Smooth muscle cell (in vitro differentiated cells): ENCODE measurements at regions not wholly inside any gene's neighbourhood (a gene's known extent, or its start where the extent isn't known, plus 50 kb on each side); places are given as distances from the start of the nearest gene placed in this dataset.

Source experiments
- DNase-seq: peaks from one replicate; lab custom pipeline; 2025; ENCODE audit not compliant: unreplicated experiment; lab: John Stamatoyannopoulos, UW
- H2AFZ ChIP-seq: fragments of 200-600 bp; sonication (generic); 2 replicates; pipeline ENCODE4 v1.6.0; 2016; ENCODE audit warnings: antibody characterized with exemption, low read depth, mild to moderate bottlenecking
- H3F3A ChIP-seq: fragments of 200-600 bp; sonication (generic); 2 replicates; pipeline ENCODE4 v1.6.0; 2017; ENCODE audit warnings: antibody characterized with exemption, low read depth
- H3K27ac ChIP-seq: fragments of 200-600 bp; sonication (generic); 2 replicates; pipeline ENCODE4 v1.5.1; 2016; ENCODE audit warnings: low read depth, mild to moderate bottlenecking
- H3K27me3 ChIP-seq: fragments of 200-600 bp; sonication (generic); 2 replicates; pipeline ENCODE4 v1.6.1; 2016; ENCODE audit warnings: low read depth, mild to moderate bottlenecking
- H3K36me3 ChIP-seq: fragments of 200-600 bp; sonication (generic); 2 replicates; pipeline ENCODE4 v1.5.1; 2016; ENCODE audit warnings: low read depth
- H3K4me1 ChIP-seq: fragments of 200-600 bp; sonication (generic); 2 replicates; pipeline ENCODE4 v1.5.1; 2016; ENCODE audit warnings: low read depth
- H3K4me2 ChIP-seq: fragments of 200-600 bp; sonication (generic); 2 replicates; pipeline ENCODE4 v1.6.0; 2016; ENCODE audit warnings: mild to moderate bottlenecking
- H3K4me3 ChIP-seq: fragments of 200-600 bp; sonication (generic); 2 replicates; pipeline ENCODE4 v1.5.1; 2016; ENCODE audit warnings: mild to moderate bottlenecking
- H3K79me2 ChIP-seq: fragments of 200-600 bp; sonication (generic); 2 replicates; pipeline ENCODE4 v1.6.0; 2016; ENCODE audit warnings: low read depth, mild to moderate bottlenecking
- H3K9ac ChIP-seq: fragments of 200-600 bp; sonication (generic); 2 replicates; pipeline ENCODE4 v1.6.0; 2016; ENCODE audit warnings: low read depth
- H3K9me3 ChIP-seq: fragments of 200-600 bp; sonication (generic); replicated peaks from 2 replicates; pipeline ENCODE4 v1.5.1; 2016; ENCODE audit warnings: low read depth
- H4K20me1 ChIP-seq: fragments of 200-600 bp; sonication (generic); 2 replicates; pipeline ENCODE4 v1.6.0; 2016; ENCODE audit warnings: low read depth
- WGBS: methylation state at CpG from one replicate; pipeline ENCODE4 v1.1.7; 2016; ENCODE audit warnings: low lambda C conversion rate; 5-methylcytosine and 5-hydroxymethylcytosine counted together
- TF ChIP-seq, protein P1 (sequence below): fragments of 200-600 bp; sonication (generic); IDR thresholded peaks from 2 replicates; pipeline ENCODE4 v1.5.1; 2017; ENCODE audit warnings: borderline replicate concordance, mild to moderate bottlenecking, antibody characterized with exemption; ENCODE audit not compliant: insufficient read depth, poor library complexity, severe bottlenecking

DNA sequence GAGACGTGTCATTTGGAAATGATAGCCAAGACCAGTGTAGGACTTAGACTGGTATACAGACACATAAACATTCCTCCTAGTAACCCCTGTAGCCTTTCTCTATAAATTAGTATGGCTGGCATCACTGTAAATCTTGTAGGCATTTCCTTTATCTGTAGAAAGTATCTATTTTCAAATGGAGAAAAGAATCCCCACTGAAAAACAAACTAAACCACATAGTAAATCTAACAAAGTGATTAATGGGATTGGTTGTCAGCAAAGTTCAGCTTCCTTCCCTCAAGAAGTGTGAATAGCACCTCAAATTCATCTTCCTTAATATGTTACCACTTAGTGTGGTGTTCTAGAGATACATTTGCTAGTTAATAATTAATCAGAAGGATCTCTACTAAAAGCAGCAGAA is 119.4 kb upstream of the NBEA start:
- Histone ChIP-seq H3K4me3 (no peak overlapping the region), H3K9ac (no peak overlapping the region), H3K4me1 (no peaks in the 10 kb centered on the region), H3K36me3 (no peaks in the 10 kb centered on the region), H3K9me3 (no peaks in the 10 kb centered on the region), H2AFZ (no peak overlapping the region), H3K4me2 (no peak overlapping the region), H3K27ac (no peak overlapping the region), H3K27me3 (no peaks in the 10 kb centered on the region), H3K79me2 (no peaks in the 10 kb centered on the region), H4K20me1 (no peaks in the 10 kb centered on the region), H3F3A (no peaks in the 10 kb centered on the region)
- no peak for DNase-seq
- TF ChIP-seq, protein P1, sequence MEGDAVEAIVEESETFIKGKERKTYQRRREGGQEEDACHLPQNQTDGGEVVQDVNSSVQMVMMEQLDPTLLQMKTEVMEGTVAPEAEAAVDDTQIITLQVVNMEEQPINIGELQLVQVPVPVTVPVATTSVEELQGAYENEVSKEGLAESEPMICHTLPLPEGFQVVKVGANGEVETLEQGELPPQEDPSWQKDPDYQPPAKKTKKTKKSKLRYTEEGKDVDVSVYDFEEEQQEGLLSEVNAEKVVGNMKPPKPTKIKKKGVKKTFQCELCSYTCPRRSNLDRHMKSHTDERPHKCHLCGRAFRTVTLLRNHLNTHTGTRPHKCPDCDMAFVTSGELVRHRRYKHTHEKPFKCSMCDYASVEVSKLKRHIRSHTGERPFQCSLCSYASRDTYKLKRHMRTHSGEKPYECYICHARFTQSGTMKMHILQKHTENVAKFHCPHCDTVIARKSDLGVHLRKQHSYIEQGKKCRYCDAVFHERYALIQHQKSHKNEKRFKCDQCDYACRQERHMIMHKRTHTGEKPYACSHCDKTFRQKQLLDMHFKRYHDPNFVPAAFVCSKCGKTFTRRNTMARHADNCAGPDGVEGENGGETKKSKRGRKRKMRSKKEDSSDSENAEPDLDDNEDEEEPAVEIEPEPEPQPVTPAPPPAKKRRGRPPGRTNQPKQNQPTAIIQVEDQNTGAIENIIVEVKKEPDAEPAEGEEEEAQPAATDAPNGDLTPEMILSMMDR: no peak
- 81% methylated on average over 1 of the region's 1 CpG for WGBS

DNA sequence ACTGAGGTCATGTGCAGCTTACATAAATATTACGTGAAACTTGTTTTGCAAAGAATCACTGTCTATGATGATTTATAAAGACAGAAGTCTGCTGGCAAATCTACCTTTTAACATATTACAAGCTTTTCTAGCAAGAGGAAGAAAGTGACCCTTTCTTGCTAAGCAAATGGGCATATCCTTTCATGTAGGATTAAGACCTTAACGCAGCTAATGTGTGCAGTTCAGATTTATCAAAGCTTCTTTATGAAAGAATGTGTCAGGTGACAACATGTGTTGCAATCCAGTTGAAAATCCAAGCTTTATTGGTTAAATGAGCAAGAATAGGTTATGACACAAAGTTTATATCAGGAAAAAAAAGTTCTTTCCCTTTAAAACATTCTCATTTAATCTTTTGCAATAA is 115.6 kb upstream of the NBEA start:
- TF ChIP-seq, protein P1: no peak
- Histone ChIP-seq H3K4me2 (no peak overlapping the region), H3K9ac (no peak overlapping the region), H3K4me1 (no peaks in the 10 kb centered on the region), H3K27ac (no peak overlapping the region), H3K9me3 (no peaks in the 10 kb centered on the region), H3K4me3 (no peak overlapping the region), H3F3A (no peaks in the 10 kb centered on the region), H3K79me2 (no peaks in the 10 kb centered on the region), H2AFZ (no peak overlapping the region), H3K36me3 (no peaks in the 10 kb centered on the region), H3K27me3 (no peaks in the 10 kb centered on the region), H4K20me1 (no peaks in the 10 kb centered on the region)
- DNase-seq: no peak
- WGBS: 59% methylated on average over 2 of the region's 2 CpGs

DNA sequence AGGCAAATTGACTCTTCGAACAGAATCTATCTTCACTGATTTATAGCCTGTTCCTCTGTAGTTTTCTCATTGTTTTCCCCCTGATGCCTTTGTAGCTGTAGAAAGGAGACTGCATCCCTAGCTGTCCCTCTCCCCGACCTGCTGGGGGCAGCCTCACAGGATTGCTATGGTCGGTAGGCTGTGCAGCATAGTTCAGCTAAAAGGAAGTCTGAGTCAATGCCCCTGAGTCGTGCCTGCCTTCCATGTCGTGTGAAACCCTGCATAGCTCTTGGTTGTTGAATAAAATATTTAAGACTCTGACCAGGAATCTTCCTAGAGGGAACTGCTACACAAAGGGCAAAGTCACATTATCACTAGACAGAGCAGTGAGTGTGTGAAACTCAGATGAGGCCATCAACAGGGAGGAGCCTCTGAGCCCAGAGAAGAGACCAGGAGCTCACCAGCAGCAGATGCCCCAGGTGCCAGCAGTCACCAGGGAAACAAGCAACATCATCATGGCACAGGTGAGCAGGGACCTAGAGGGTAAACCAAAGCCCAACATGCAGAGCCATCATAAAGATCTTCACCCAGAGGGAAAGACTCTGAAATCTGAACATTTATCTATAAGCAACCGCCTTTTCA is 108.4 kb upstream of the NBEA start:
- Histone ChIP-seq H3F3A (no peaks in the 10 kb centered on the region), H3K4me3 (no peak overlapping the region), H3K27me3 (no peaks in the 10 kb centered on the region), H3K36me3 (no peaks in the 10 kb centered on the region), H4K20me1 (no peaks in the 10 kb centered on the region), H3K9ac (no peak overlapping the region), H2AFZ (no peak overlapping the region), H3K27ac (no peak overlapping the region), H3K4me1 (no peaks in the 10 kb centered on the region), H3K9me3 (no peaks in the 10 kb centered on the region), H3K4me2 (no peak overlapping the region), H3K79me2 (no peaks in the 10 kb centered on the region)
- 23% methylated on average over 6 of the region's 6 CpGs for WGBS
- TF ChIP-seq, protein P1: no peak
- no peak for DNase-seq

DNA sequence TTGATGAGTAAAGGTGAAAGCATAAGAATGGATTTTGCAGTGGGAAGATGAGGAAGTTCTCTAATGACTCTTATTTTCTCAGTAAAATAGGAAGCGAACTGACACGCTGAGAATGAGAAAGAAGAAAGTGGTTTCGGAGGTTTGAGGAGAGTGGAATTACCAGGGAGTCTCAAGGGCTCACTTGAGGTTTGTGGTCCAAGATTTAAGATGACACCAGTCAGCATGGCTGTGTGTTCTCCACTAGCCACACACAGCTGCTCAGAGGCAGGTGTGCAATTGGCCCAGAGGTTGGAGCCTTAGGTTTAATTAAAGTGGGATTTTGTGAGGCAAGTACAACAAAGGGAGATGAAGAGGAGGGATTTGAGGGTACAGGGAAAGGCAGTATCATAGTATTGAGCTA is 99.6 kb upstream of the NBEA start:
- H3K79me2 ChIP-seq: no peaks in the 10 kb centered on the region
- H3K9me3 ChIP-seq: no peaks in the 10 kb centered on the region
- H3K4me1 ChIP-seq: no peaks in the 10 kb centered on the region
- no peaks in the 10 kb centered on the region for H3K36me3 ChIP-seq
- H3K9ac ChIP-seq: no peak overlapping the region
- H2AFZ ChIP-seq: no peak overlapping the region
- no peak overlapping the region for H3K27ac ChIP-seq
- TF ChIP-seq, protein P1: no peak
- no peak overlapping the region for H3K4me2 ChIP-seq
- no peaks in the 10 kb centered on the region for H4K20me1 ChIP-seq
- no peak for DNase-seq
- H3F3A ChIP-seq: no peaks in the 10 kb centered on the region
- peaks cover 4% of the 10 kb centered on the region for H3K27me3 ChIP-seq
- no peak overlapping the region for H3K4me3 ChIP-seq
- 85% methylated on average over 3 of the region's 3 CpGs for WGBS
